GM12874 (cell line): ENCODE measurements at regions not wholly inside any gene's neighbourhood (a gene's known extent, or its start where the extent isn't known, plus 50 kb on each side); places are given as distances from the start of the nearest gene placed in this dataset.

Experiments used
- CTCF ChIP-seq: IDR thresholded peaks from 2 replicates; pipeline ENCODE4 v1.5.1; 2011; ENCODE audit warnings: low read depth, mild to moderate bottlenecking, control low read depth, low read length, moderate library complexity; ENCODE audit not compliant: insufficient read depth

GRCh38 chr22:48639896-48640748 is 1187.6 kb downstream of the BRD1 start:
- TF ChIP-seq CTCF: no peak

GRCh38 chr22:48639021-48639795 is 1188.5 kb downstream of the BRD1 start:
- TF ChIP-seq CTCF: no peak

GRCh38 chr22:48637231-48637630 is 1190.4 kb downstream of the BRD1 start:
- TF ChIP-seq CTCF: no peak

- no peak for TF ChIP-seq CTCF
These were observed 1190.9 kb downstream of the BRD1 start for GRCh38 chr22:48636746-48637145.

- TF ChIP-seq CTCF: no peak
These were observed 1191.9 kb downstream of the BRD1 start for GRCh38 chr22:48635816-48636215.

GRCh38 chr22:48635031-48635430 is 1192.6 kb downstream of the BRD1 start:
- TF ChIP-seq CTCF: no peak

- TF ChIP-seq CTCF: no peak
These were observed 1193.5 kb downstream of the BRD1 start for GRCh38 chr22:48633996-48634836.
